ENCODE measurements at regions not wholly inside any gene's neighbourhood (a gene's known extent, or its start where the extent isn't known, plus 50 kb on each side); places are given as distances from the start of the nearest gene placed in this dataset.

DNA sequence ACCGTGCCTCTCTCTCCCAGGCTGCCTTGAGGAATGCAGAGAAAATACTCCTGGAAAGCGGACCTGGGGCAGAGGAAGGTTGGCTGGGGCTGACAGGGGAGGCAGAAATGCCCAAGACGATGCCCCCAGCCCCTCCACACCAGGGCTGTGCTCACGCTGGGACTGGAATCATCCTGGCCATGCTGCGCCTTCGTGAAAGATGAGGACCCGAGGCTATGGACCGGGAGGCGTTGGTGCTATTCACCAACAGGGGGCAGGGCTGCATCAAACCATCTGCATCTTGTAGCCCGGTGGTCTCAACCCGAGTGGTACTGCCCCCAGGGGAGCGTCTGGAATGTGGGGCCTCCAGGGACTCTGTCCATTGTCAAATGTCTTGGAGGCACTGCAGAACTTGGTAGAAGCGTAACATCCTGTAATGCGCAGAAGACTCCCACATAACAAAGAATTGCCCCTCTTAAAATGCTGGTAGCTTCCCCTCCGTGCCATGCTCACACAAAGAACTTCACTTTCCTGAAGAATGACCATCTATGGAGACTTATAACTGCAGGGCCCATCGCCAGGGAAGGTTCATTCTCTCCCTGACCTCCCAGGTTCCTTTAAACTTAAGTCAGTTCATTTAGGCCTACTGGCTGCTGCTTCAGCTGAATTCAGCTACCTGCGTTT lies 251.2 kb downstream of the RRAGC start:
- in situ Hi-C loops (cut with MboI), result no loop called here
- H3K4me3 ChIP-seq, result no peak overlapping the region
- no peaks in the 10 kb centered on the region for H3K9me3 ChIP-seq (replicated peaks; ENCODE audit: control insufficient read depth, insufficient read depth, low read depth, low read length)
- H3K27me3 ChIP-seq (ENCODE audit: control insufficient read depth in 2 of 2, insufficient read depth in 2 of 2, low read length in 2 of 2), result peaks cover 0 to 18% of the 10 kb centered on the region in 2 experiments; a peak in 2 of 5 replicates
- no peak overlapping the region for H3K9ac ChIP-seq (ENCODE audit: insufficient read depth in 1 of 2, low read depth in 2 of 2, low read length in 2 of 2)
- peak; percentile 95 for ATAC-seq
- H3K4me2 ChIP-seq (ENCODE audit: insufficient read depth, low read length), result no peak overlapping the region
- peak; percentile 73 to 77 (median 74) for DNase-seq (ENCODE audit: extremely low read depth in 1 of 4, low spot score in 3 of 4)
- ChIA-PET CTCF (ENCODE audit: low intra/inter-chr PET ratio) (interaction anchor here (0.7 to 2.0 kb wide), 3 partner anchors 208 to 227 kb away, joined by 4 to 17 read pairs (median 9); no protein-coding TSS in a partner anchor), POLR2A (interaction anchor here (0.5 to 1.5 kb wide), 4 partner anchors 16 to 214 kb away, joined by 3 to 7 read pairs (median 4); no protein-coding TSS in a partner anchor)
- intact Hi-C loops (cut with micrococcal nuclease), result loop anchor here (1.0 to 5.0 kb wide), 3 partner anchors 208 to 484 kb away; no protein-coding TSS in a partner anchor
- H3K9me1 ChIP-seq (ENCODE audit: control insufficient read depth, insufficient read depth, low read length), result no peaks in the 10 kb centered on the region
- no peaks in the 10 kb centered on the region for H3K79me2 ChIP-seq (ENCODE audit: control insufficient read depth, insufficient read depth, low read length)
- no peaks in the 10 kb centered on the region for H4K20me1 ChIP-seq (replicated peaks; ENCODE audit: control insufficient read depth, insufficient read depth, low read length)
- peaks cover 6 to 10% of the 10 kb centered on the region in 2 experiments; a peak in 4 of 5 replicates for H3K4me1 ChIP-seq (replicated peaks in 1 of 2; ENCODE audit: control insufficient read depth in 2 of 2, insufficient read depth in 2 of 2, low read length in 2 of 2)
- no peak for FAIRE-seq
- no peaks in the 10 kb centered on the region for H3K36me3 ChIP-seq (ENCODE audit: control insufficient read depth, insufficient read depth, low read length)
- BruUV-seq (replicated peaks), result no TSS peak
- WGBS (ENCODE audit: insufficient coverage, low coverage, missing lambda C conversion rate), result 25% methylated on average over 17 of the region's 17 CpGs
- 0 out of 2 replicates have a peak overlapping the region, but pooled peaks have one; percentile 14 for H2AFZ ChIP-seq (ENCODE audit: low read depth, low read length)
- H3K27ac ChIP-seq (ENCODE audit: extremely low read depth, low read depth, low read length), result no peak overlapping the region
- peak; percentile 73; the same call in 1 of the 2 replicates for TF ChIP-seq STAG1 (CRISPR knock-in tag; IDR thresholded peaks at IDR 0.05; ENCODE audit: borderline replicate concordance)
- TF ChIP-seq MYC (IDR thresholded peaks at IDR 0.05; ENCODE audit: low read depth, low read length), result no peak
- TF ChIP-seq MYC (CRISPR knock-in tag; IDR thresholded peaks at IDR 0.05; ENCODE audit: borderline replicate concordance, low read depth), result peak; percentile 46; the same call in 1 of the 2 replicates
- peak; percentile 90 for TF ChIP-seq SMC3 (conservative IDR thresholded peaks at IDR 0.05; ENCODE audit: insufficient read depth, low read depth, low read length)
- peak; percentile 64 for TF ChIP-seq CTCFL (IDR thresholded peaks at IDR 0.05; ENCODE audit: borderline replicate concordance, insufficient read depth, low read depth, low read length, poor library complexity, severe bottlenecking)
- TF ChIP-seq KAT8 (IDR thresholded peaks at IDR 0.05; ENCODE audit: low read depth), result no peak
- no peak for TF ChIP-seq MTA3 (IDR thresholded peaks at IDR 0.05; ENCODE audit: borderline replicate concordance)
- TF ChIP-seq ZBTB7A (IDR thresholded peaks at IDR 0.05; ENCODE audit: borderline replicate concordance, control insufficient read depth, low read depth, low read length), result peak; percentile 54
- TF ChIP-seq E2F6 (IDR thresholded peaks at IDR 0.05; ENCODE audit: borderline replicate concordance in 1 of 2, extremely low read depth in 1 of 2, insufficient read depth in 1 of 2, insufficient read length in 1 of 2, low read depth in 1 of 2, low read length in 1 of 2, poor library complexity in 1 of 2, severe bottlenecking in 1 of 2), result peak in 1 of 2 experiments; percentile 12
- TF ChIP-seq CC2D1A (IDR thresholded peaks at IDR 0.05), result peak; percentile 57
- no peak for TF ChIP-seq SRSF3 (IDR thresholded peaks at IDR 0.05; ENCODE audit: insufficient read depth, low read length)
- TF ChIP-seq RAD21 (CRISPR knock-in tag; conservative IDR thresholded peaks at IDR 0.05 in 1 of 2, IDR thresholded peaks at IDR 0.05 in 1 of 2), result peak; percentile 82 to 88
- TF ChIP-seq CBX2 (IDR thresholded peaks at IDR 0.05; ENCODE audit: insufficient read depth, low read length, poor library complexity, severe bottlenecking), result no peak
- no peak for TF ChIP-seq SIX5 (IDR thresholded peaks at IDR 0.05; ENCODE audit: borderline replicate concordance in 1 of 2, insufficient read depth in 1 of 2, low read depth in 1 of 2, low read length in 2 of 2)
- no peak for TF ChIP-seq DNMT1 (IDR thresholded peaks at IDR 0.05)
- TF ChIP-seq L3MBTL2 (IDR thresholded peaks at IDR 0.05), result peak; percentile 39; the same call in 1 of the 2 replicates

Data from K562 (cell line).